ENCODE measurements at regions not wholly inside any gene's neighbourhood (a gene's known extent, or its start where the extent isn't known, plus 50 kb on each side); places are given as distances from the start of the nearest gene placed in this dataset.

DNA sequence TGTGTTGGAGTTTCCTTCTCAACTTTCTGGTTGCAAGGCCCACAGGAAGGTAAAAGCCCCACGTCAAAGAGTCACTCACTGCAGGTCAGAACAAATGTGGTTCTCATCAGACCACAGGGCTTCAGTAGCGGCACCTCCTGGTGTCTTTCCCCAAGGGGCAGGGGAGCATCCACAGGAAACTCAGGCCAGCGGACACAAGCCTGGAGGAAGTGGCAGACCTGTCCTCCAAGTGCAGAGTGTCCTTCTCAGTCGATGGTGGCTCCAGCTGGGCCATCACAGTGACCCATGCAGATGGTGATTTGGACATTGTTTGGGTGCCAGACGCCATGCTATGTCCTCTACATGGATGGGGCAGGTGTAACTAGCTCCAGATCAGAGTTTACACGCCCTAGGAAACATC lies 84.9 kb downstream of the ACKR3 start:
- no peak for DNase-seq (ENCODE audit: low spot score)

DNA sequence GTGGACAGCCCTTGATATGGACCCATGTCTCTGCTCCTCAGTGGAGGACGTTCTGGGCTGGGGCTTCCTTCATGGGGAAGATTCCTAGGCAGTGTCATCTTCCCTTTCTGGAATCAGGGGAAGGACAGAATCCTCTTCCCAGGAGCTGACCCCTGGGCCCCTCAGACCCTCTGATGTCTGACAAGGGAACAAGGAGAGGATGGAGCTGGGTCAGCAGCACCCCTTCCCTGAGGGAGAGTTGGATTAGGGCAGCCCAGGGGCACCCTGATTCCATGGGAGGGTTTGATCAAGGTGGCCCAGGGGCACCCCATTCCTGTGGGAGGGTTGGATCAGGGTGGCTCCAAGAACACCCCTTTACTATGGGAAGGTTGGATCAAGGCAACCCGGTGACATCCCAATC lies 86.5 kb downstream of the ACKR3 start:
- no peak for DNase-seq (ENCODE audit: low spot score)

DNA sequence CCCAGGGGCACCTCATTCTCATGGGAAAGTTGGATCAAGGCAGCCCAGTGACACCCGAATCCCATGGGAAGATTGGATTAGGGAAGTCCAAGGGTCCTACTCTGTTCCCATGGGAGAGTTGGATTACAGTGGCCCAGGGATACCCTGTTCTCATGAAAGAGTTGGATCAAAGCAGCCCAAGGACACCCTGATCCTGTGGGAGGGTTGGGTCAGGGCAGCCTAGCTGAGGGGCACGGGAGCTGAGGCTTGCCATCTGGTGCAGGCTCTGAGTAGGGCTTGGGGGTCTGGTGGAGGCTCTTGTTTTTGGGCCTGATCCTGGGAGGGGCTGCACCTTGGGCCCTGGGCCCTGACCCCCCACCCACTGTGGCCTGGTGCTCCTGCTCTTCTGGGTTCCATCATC lies 87.1 kb downstream of the ACKR3 start:
- no peak for DNase-seq (ENCODE audit: low spot score)

DNA sequence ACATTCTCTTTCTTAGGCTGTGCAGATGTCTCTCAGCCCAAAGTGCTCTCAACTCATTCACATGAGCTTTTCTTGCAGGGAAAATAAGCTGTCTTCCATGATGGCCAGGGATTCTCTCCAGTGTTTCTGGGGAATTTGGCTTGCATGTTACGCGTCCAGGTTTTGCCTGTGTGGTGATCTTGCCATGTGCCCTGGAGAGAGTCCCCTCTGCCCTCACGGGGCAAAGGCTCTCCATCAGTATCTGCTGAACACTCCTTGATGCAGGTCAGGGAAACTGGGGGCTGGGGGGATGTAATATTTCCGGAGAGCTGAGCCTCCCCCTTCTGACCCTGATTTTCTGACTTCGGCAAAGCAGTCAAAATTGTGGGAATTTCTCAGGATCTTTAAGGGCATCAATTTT lies 87.6 kb downstream of the ACKR3 start:
- no peak for DNase-seq (ENCODE audit: low spot score)

DNA sequence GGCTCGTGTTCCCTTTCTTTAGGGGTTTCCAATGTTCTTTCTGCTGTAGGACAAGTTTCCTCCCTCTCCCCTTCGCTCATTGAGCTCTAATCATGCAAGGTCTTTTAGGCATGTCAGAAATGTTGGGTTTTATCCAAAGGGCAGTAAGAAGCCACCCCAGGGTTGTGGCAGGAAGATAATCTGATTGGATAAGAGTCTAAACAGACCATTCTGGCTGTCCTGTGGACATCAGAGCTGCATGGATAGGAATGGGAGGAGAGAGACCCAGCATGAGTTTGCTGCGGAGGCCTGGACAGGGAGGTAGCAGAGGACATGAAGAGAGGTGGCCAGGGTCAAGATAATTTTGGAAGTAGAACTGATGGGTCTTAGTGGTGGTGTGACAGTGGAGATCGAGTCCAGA lies 88.2 kb downstream of the ACKR3 start:
- DNase-seq (ENCODE audit: low spot score): peak; percentile 8

DNA sequence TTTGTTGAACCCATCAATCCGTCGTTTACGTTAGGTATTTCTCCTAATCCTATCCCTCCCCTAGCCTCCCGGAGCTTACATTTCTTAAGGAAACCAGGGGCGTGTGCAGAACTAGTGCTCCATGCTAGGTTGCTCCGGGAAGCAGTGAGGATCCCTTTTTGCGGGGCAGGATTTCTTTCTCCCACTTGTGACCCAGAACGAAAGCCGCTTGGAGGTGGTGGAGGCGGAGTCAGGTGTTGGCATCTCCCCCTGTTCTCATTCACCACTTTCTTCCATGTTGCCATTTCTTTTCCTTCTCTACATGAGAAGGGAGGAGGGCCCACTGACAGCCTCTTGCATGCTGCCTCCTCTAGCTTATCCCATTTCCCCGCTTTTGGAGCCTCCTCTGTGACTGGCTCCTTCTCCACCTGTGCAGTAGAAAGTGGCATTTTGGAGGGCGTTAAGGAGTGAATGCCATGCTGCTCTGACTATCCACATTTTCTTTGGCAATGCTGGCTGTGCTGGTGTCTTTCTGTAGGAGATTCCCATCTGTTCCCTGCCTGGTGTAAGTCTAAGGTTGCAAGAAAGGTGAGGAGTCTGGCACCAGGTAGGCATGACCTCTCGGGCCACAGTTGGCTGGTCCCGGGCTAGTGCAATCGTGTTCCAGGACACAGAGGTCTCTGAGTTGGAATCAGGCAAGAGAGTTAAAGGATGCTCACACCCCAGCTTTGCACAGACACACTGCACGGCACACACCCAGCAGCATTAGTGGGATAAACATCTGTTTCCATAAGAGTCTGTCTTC lies 89.5 kb downstream of the ACKR3 start:
- DNase-seq (ENCODE audit: low spot score): no peak

DNA sequence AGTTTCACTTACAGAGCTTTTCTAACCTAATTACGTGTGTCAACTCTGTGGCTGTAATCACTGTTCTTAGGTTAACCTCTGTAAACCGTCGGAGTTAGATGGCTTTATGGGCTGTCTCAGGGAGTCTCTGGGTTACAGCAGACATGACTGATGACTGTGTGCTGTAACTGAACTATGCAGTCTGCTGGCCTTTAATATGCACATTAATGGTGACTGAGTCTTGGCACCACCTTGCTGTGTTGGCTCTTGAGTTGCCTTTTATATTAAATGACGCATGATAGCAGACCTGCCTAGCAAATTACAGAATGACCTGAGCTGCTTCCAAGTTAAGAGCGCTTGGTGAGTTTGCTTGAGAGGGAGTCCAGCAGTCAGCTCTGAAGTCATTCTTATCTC lies 90.1 kb downstream of the ACKR3 start:
- DNase-seq (ENCODE audit: low spot score): peak; percentile 75

DNA sequence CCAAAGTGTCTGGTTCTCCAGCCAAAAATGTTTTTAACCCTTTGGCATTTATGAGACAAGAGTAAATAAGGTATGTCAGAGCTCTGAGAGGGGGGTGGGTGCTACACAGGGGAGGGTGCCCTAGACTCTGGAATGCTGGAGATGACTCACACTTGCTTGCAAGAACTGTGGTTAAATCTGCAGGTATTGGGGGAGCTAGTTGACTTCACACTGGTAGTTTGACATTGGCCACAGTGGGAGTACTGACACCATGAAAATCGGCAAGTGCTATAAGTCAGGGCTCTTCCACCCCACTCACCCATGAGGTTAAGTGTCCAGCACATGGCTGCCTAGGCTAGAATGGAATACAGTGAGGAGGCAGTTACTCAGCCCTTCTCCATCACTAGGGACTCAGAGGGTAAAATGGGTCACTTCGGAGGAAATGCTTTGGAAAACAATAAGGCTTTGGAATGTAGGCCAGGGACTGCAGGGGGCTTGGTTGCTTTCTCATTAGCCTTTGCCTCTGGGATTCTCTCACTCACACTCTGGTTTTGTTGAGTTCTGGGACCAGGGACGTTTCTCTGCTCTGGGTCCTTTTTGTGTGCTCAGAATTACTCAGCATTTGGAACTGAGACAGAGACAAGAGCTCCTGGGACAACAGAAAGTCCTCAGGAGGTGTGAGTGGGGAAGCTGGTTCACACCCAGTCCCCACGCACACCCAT lies 91.6 kb downstream of the ACKR3 start:
- DNase-seq (ENCODE audit: low spot score): no peak

DNA sequence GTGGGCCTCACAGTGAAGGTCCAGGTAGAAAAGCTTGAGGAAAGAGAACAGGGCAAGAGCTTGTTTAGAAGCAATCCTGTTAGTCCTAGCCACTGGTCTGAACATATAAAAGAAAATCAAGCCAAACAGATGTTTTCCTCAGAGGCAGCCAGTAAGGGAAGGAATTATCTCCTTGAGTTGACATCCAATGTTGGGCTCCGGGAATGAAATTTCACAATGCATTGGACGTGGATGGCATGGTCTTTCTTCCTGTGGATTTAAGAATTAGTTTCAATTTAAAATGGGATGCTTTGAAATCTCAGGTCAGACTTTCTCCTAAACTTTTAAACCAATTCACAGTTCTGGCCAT lies 92.1 kb downstream of the ACKR3 start:
- no peak for DNase-seq (ENCODE audit: low spot score)

DNA sequence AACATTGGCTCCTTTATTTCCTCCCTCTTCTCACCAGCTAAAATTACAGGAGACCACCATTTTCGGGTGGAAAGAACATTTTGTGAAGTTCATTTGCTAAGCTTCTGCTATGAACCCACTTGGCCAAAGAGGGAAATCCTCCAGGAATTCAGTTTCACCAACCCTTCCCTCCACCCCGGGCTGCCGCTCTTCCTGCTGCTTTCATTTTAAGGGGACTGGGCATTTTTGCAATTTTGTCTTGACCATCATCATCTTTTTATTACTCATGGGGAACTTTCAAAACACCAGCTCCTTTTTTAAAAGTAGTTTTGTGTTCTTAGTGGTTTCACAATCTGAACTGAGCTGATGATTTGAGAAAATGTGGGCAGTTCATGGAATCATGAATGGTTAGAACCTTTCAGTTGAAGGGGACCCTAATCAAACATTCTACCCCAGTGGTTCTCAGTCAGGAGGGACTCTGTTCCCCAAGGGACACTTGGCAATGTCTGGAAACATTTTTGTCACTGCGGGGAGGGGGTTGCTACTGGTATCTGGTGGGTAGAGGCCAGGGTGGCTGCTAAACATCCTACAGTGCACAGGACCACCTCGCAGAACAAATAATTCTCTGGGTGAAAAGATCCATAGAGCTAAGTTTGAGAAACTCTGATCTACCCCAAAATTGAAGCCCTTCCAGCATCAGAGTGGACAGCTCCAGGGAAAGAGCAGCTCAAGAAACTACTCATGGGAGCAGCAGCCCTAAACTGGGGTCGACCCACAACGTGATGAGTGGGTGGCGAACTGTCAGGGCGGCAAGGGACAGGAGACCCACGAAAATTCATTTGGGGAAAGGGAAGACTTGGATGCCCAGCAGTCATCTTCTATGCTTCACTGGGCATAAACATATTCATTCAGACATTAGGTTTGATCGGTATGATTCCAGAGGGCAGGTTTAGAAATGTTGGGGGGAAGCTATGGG lies 92.9 kb downstream of the ACKR3 start:
- no peak for DNase-seq (ENCODE audit: low spot score)

DNA sequence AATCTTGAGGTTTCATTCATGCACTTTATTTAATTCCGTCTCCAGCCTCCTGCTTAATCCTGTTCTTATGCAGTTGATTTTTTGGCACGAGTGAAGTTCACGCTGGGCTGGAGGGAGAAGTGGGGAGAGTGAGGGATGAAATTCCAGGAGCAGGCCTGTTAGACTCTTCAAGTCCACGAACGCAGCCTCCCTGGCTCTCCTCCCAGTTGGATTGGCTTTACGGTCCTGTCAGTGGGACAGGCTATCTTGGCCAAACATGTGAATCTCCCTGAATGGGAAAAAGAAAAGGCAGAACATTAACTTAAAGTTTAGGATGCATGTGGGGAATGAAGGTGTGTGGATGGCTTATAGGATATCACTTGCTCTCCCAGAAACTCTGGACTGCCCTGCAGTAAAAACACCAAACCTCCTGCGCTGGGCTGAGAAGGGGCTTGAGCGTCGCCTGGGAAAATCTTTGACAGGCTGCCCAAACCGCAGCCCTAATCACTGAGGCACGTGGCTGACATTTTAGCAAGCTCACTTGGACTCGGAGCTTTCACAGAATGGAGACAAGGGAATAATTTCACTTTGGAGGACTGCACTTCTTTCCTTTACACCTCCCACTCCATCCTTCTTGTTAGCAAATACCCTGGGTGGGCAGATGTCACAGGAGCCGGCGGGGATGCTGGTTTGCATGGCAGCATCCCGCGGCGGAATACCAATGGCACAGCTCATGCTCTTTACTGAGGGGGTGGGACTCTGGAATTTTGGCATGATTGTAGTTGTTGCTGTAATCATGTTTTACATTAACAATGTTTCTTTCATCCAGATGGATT lies 93.9 kb downstream of the ACKR3 start:
- no peak for DNase-seq (ENCODE audit: low spot score)

DNA sequence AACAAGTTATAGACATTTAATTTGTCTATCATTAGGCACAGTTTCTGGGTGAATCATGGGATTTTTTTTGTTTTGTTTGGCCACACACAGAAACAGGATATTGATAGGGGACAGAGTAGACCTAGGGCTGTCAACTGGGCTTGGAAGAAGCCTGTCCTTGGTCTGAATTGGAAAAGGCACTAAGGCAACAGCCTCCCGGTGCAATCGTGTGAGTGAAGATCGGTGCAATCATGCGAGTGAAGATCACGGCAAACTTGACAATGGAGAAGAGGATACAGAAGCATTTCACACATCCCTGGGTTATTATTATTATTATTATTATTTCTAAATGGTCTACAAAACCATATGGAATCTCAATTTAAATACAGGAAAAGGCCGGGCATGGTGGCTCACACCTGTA lies 94.5 kb downstream of the ACKR3 start:
- no peak for DNase-seq (ENCODE audit: low spot score)

DNA sequence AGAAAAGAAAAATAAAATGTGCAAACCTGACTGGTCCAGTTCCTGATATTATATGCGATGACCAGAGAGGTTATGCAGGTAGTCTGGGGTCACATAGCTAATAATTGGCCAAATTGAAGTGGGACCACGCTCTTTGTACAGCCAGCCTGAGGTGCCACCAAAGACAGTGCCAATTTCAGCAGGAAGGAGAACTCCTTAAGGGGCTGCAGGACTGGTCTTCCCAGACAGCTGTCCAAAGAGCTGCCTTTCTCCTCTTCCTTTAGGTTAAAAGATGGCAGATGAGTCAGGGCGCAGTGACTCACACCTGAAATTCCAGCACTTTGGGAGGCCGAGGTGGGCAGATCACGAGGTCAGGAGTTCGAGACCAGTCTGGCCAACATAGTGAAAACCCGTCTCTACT lies 95.5 kb downstream of the ACKR3 start:
- no peak for DNase-seq (ENCODE audit: low spot score)

DNA sequence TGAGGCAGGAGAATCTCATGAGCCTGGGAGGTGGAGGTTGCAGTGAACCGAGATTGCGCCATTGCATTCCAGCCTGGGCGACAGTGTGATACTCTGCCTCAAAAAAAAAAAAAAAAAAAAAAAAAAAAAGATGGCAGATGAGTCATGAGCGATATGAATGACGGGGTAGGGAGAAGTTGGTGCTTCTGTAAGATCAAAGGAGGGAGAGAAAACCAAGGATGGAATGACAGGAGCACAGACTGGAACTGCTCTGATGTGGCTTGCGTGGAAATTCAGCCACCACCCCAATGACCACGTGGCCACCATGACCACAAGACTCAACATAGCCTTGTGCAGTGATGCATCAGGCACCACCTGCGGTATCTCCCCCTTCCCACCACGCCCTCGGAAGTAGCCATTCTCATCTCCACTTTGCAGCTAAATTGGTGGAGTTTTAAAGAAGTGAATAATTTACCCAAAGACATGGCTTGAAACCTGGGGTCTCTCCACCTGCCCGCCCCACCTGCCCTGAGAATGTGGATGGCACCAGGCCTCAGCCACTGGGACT lies 96.0 kb downstream of the ACKR3 start:
- DNase-seq (ENCODE audit: low spot score): no peak

DNA sequence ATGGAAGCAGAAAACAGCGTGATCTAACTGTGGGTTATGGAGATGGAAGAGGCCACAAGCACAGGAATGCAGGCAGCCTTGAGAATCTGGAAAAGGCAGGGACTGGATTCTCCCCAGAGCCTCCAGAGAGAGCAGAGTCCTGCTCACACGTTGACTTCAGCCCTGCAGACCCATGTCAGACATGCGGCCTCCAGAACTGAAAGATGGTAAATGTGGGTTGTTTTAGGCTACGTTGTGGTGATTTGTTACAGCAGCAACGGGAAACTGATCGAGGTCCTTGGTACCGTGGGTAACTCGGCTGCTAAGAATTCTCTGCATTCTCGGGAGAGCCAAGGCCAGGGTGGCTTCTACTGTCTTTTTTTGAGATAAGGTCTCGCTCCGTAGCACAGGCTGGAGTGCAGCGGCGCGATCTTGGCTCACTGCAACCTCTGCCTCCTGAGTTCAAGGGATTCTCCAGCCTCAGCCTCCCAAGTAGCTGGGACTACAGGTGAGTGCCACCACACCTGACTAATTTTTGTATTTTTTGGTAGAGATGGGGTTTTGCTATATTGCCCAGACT lies 97.1 kb downstream of the ACKR3 start:
- DNase-seq (ENCODE audit: low spot score): no peak

DNA sequence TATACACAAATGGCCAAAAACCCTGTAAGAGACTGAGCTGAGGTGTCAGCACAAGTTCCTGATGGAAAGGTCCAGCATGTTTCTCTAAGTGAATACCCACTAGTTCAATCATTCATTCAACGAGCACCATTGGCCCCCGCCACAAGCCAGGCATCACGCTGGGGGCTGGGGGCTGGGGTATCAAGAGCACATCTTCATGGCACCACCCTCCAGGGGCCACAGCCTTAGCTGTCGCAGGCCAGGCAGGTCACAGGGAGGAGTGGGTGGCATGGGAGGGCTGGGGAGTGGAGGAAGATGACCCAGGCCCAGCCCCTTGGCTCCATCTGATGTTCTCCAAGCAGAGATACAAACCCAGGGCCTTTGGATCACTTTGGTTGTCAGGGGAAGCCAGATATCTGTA lies 97.9 kb downstream of the ACKR3 start:
- DNase-seq (ENCODE audit: low spot score): no peak

DNA sequence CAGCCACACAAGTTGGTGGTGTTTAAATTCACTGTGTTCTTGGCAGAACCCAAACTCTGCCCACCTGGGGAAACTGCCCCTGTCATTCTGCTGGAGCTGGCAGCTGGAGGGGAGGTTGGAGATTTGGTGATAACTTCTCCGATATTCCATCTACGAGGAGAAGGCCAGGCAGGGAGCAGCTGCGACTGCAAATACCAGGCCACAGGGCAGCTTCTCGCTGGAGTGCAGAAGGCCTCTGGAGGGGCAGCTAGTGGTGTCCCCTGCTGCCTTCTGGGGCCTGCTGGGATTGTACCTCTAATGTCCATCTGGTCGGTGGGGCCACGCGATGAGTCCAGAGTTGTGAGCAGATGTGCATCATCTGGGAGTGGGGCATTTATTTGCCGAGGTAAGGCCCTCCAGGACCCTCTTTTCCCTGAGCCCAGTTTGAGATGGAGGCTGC lies 98.9 kb downstream of the ACKR3 start:
- DNase-seq (ENCODE audit: low spot score): peak; percentile 9

DNA sequence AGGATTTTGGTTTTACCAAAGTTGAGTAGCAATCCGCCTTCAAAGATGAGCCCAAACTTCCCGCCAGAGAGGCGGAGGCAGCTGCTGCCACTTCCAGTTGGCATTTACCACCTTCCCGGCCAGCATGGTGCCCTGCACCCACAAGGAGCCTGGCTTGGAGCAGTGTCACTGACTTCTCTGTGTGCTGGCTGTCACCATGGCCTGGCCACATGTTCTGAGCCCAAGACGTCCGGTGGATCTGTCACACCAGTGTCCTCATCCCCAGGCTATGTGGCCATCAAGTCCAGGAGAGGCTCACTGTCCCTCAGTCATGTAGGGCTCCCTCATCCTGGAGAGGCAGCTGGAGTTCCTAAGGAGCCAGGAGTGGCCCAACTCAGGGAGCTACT lies 100.6 kb downstream of the ACKR3 start:
- DNase-seq (ENCODE audit: low spot score): no peak

DNA sequence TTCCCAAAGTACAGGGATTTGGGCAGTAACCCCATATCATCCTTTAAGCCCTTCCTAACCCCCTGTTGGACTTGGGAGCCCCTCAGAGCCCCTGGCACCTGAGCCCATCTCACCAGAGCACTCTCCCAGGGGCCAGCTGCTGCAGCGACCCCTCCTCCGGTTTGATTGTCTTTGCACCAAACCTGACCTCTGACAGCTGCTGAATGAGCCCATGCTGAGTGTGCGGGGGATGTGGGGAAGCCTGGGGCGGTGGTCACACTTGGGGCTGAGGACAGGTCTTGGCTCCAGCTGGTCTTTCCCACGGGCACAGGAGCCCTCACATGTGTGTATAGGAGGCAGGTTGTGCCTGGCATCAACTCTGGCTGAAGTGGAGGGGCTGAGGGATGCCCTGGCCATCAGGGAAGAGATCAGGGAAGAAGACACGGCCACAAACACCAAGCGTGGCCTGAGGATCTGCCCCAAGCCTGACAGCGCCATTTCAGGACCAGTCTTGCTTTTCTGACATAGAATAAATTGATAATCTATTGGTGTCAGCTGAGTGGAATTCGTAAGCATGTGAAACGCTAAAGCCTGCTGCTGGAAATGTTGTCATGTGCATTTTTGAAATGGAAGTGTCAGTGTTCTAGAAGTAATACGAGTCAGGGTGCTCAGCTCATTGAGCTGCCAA lies 102.4 kb downstream of the ACKR3 start:
- no peak for DNase-seq (ENCODE audit: low spot score)

DNA sequence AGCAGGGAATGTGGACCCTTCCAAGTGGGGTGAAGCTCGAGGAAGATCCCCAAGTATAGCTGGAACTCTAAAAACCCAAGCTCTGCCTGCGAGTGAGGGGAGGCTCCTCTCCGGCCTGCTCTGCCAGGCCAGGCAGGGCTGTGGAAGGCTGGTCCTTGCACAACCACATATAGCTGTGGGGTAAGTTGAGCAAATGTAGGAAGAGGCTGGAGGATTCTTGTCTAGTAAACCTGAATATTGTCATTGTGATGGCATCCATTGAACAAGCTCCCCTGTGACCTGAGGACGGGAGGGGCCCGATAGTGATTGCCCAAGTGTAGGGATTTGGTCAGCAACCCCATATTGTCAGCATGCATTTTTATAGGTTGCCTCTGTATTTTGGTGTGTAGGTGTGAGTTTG lies 103.0 kb downstream of the ACKR3 start:
- DNase-seq (ENCODE audit: low spot score): no peak

Measured in SK-N-DZ (cell line).